DMS153 treated with DMSO at 0.1 percent for 48 hours (cell line): ENCODE measurements at regions not wholly inside any gene's neighbourhood (a gene's known extent, or its start where the extent isn't known, plus 50 kb on each side); places are given as distances from the start of the nearest gene placed in this dataset.
"Not testable (repeated sequence)": the region's sequence is repeated elsewhere in the genome, so short reads cannot be mapped to it uniquely, and the experiment has no call there.

Source experiments
- DNase-seq: peaks from one replicate; lab custom pipeline; 2025; ENCODE audit not compliant: unreplicated experiment; lab: John Stamatoyannopoulos, UW

GRCh38 chr11:105432241-105432995, 177.5 kb upstream of the GRIA4 start:
- no peak for DNase-seq

GRCh38 chr11:105429096-105429910, 180.6 kb upstream of the GRIA4 start:
- DNase-seq = no peak

- DNase-seq = no peak
Measured at GRCh38 chr11:105407101-105407500, 202.8 kb upstream of the GRIA4 start.

- no peak for DNase-seq
Measured at GRCh38 chr11:105401269-105401809, 208.5 kb upstream of the GRIA4 start.

- DNase-seq = no peak
Measured at GRCh38 chr11:105399511-105399910, 210.4 kb upstream of the GRIA4 start.

GRCh38 chr11:105398636-105399035, 211.2 kb upstream of the GRIA4 start:
- no peak for DNase-seq

GRCh38 chr11:105393326-105393725, 216.5 kb upstream of the GRIA4 start:
- no peak for DNase-seq

GRCh38 chr11:105392556-105392955, 217.3 kb upstream of the GRIA4 start:
- DNase-seq = no peak

GRCh38 chr11:105389952-105390351, 219.9 kb upstream of the GRIA4 start:
- no peak for DNase-seq

- no peak for DNase-seq
Measured at GRCh38 chr11:105388006-105388405, 221.9 kb upstream of the GRIA4 start.

GRCh38 chr11:105381941-105382340, 227.9 kb upstream of the GRIA4 start:
- no peak for DNase-seq

GRCh38 chr11:105377870-105378269, 232.0 kb upstream of the GRIA4 start:
- no peak for DNase-seq

- no peak for DNase-seq
Measured at GRCh38 chr11:105372206-105372605, 232.6 kb upstream of the CARD18 start.

GRCh38 chr11:105371311-105371710, 231.7 kb upstream of the CARD18 start:
- no peak for DNase-seq

GRCh38 chr11:105368711-105369110, 229.1 kb upstream of the CARD18 start:
- no peak for DNase-seq

- DNase-seq = no peak
Measured at GRCh38 chr11:105367129-105367528, 227.6 kb upstream of the CARD18 start.

- DNase-seq = no peak
Measured at GRCh38 chr11:105361651-105362050, 222.1 kb upstream of the CARD18 start.

GRCh38 chr11:105357764-105358163, 218.2 kb upstream of the CARD18 start:
- no peak for DNase-seq

GRCh38 chr11:105357146-105357545, 217.6 kb upstream of the CARD18 start:
- no peak for DNase-seq

GRCh38 chr11:105349867-105350266, 210.3 kb upstream of the CARD18 start:
- DNase-seq = not testable (repeated sequence)

- no peak for DNase-seq
Measured at GRCh38 chr11:105344938-105345337, 205.4 kb upstream of the CARD18 start.
